ENCODE measurements at regions not wholly inside any gene's neighbourhood (a gene's known extent, or its start where the extent isn't known, plus 50 kb on each side); places are given as distances from the start of the nearest gene placed in this dataset.

DNA sequence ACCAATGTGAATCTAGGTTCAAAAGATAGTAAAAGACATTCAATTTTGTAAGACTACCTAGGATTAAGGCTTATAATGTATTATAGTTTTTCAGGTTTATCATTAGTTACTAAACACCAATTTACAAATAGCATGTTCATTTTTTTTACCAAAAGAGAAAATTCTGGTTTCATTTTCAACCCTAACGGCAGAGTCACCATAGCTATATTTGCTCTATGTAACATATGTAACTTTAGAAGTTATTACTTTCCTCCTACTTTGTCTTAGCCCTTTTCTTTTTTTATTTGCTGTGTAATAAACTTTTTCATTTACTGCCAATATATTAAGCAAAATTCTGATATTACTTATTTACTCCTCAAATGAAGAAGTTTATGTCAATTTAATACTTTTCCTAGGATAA, 639.6 kb downstream of the ARAP2 start:
- ChIA-PET POLR2A (no interaction called here), CTCF (no interaction called here)
- 24% methylated on average over 1 of the region's 1 CpG for WGBS (ENCODE audit: missing lambda C conversion rate)
- Histone ChIP-seq H3K4me3 (no peak overlapping the region), H3K4me2 (no peak overlapping the region), H3K27ac (no peak overlapping the region), H3K9me3 (no peaks in the 10 kb centered on the region), H3K4me1 (no peaks in the 10 kb centered on the region)
- DNase-seq (ENCODE audit: low read depth in 1 of 2, low spot score in 1 of 2) (no peak), ATAC-seq (no peak), FAIRE-seq (no peak)
- TF ChIP-seq FOSB (CRISPR knock-in tag; IDR thresholded peaks at IDR 0.05) = no peak
- TF ChIP-seq POLR2AphosphoS2 (conservative IDR thresholded peaks at IDR 0.05; ENCODE audit: low read length) = no peak
- TF ChIP-seq BHLHE40 (IDR thresholded peaks at IDR 0.05; ENCODE audit: low read depth, low read length) = no peak
- no peak for TF ChIP-seq NR3C1 (IDR thresholded peaks at IDR 0.05)
- TF ChIP-seq, protein P1, sequence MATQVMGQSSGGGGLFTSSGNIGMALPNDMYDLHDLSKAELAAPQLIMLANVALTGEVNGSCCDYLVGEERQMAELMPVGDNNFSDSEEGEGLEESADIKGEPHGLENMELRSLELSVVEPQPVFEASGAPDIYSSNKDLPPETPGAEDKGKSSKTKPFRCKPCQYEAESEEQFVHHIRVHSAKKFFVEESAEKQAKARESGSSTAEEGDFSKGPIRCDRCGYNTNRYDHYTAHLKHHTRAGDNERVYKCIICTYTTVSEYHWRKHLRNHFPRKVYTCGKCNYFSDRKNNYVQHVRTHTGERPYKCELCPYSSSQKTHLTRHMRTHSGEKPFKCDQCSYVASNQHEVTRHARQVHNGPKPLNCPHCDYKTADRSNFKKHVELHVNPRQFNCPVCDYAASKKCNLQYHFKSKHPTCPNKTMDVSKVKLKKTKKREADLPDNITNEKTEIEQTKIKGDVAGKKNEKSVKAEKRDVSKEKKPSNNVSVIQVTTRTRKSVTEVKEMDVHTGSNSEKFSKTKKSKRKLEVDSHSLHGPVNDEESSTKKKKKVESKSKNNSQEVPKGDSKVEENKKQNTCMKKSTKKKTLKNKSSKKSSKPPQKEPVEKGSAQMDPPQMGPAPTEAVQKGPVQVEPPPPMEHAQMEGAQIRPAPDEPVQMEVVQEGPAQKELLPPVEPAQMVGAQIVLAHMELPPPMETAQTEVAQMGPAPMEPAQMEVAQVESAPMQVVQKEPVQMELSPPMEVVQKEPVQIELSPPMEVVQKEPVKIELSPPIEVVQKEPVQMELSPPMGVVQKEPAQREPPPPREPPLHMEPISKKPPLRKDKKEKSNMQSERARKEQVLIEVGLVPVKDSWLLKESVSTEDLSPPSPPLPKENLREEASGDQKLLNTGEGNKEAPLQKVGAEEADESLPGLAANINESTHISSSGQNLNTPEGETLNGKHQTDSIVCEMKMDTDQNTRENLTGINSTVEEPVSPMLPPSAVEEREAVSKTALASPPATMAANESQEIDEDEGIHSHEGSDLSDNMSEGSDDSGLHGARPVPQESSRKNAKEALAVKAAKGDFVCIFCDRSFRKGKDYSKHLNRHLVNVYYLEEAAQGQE (IDR thresholded peaks at IDR 0.05) = no peak
- no peak for TF ChIP-seq MAZ (IDR thresholded peaks at IDR 0.05; ENCODE audit: borderline replicate concordance, low read depth, low read length)
- no peak for TF ChIP-seq EHF (CRISPR knock-in tag; IDR thresholded peaks at IDR 0.05)
- TF ChIP-seq MAFK (IDR thresholded peaks at IDR 0.05; ENCODE audit: partially characterized antibody) = no peak
- TF ChIP-seq TP53 (CRISPR knock-in tag; IDR thresholded peaks at IDR 0.05) = no peak
- no peak for TF ChIP-seq FOSL2 (IDR thresholded peaks at IDR 0.05)
- no peak for TF ChIP-seq FOSL2 (CRISPR knock-in tag; IDR thresholded peaks at IDR 0.05)

DNA sequence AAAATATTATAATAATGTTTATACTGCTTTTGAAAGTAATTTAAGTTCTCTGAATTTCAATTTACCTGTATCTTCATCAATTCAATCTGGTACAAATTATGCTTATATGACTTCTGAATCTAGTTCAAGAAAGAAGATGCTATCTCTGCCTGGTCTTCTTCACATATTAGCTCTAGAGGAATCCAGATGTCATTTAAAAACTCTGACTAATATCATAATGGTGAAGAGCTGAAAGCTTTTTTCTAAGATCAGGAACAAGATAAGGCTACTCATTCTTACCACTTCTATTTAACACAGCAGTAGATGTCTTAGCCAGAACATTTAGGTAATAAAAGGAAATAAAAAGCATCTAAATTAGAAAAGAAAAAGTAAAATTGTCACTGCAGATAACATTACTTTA, 636.1 kb downstream of the ARAP2 start:
- CTCF ChIA-PET = no interaction called here
- ATAC-seq (no peak), FAIRE-seq (no peak), DNase-seq (ENCODE audit: low read depth in 1 of 2, low spot score in 1 of 2) (no peak)
- H3K4me1 ChIP-seq = no peaks in the 10 kb centered on the region
- POLR2A ChIA-PET = no interaction called here
- no peak overlapping the region for H3K4me3 ChIP-seq
- H3K27ac ChIP-seq = no peak overlapping the region
- no peak for TF ChIP-seq CHD2 (IDR thresholded peaks at IDR 0.05; ENCODE audit: low read length, partially characterized antibody)
- no peak for TF ChIP-seq KDM5A (IDR thresholded peaks at IDR 0.05)
- no peak for TF ChIP-seq CEBPB (IDR thresholded peaks at IDR 0.05)
- no peak for TF ChIP-seq FOSL2 (IDR thresholded peaks at IDR 0.05)
- TF ChIP-seq FOSL2 (CRISPR knock-in tag; IDR thresholded peaks at IDR 0.05) = no peak
- TF ChIP-seq JUNB (IDR thresholded peaks at IDR 0.05) = no peak
- TF ChIP-seq, protein P2, sequence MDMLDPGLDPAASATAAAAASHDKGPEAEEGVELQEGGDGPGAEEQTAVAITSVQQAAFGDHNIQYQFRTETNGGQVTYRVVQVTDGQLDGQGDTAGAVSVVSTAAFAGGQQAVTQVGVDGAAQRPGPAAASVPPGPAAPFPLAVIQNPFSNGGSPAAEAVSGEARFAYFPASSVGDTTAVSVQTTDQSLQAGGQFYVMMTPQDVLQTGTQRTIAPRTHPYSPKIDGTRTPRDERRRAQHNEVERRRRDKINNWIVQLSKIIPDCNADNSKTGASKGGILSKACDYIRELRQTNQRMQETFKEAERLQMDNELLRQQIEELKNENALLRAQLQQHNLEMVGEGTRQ (IDR thresholded peaks at IDR 0.05) = no peak
- no peak for TF ChIP-seq JUN (IDR thresholded peaks at IDR 0.05)
- TF ChIP-seq NPAS2 (CRISPR knock-in tag; IDR thresholded peaks at IDR 0.05; ENCODE audit: borderline replicate concordance) = no peak
- no peak for TF ChIP-seq RCOR1 (IDR thresholded peaks at IDR 0.05; ENCODE audit: low read depth, low read length)
- TF ChIP-seq ZC3H11A (IDR thresholded peaks at IDR 0.05) = no peak
- TF ChIP-seq NR3C1 (IDR thresholded peaks at IDR 0.05) = no peak
- TF ChIP-seq, protein P3, sequence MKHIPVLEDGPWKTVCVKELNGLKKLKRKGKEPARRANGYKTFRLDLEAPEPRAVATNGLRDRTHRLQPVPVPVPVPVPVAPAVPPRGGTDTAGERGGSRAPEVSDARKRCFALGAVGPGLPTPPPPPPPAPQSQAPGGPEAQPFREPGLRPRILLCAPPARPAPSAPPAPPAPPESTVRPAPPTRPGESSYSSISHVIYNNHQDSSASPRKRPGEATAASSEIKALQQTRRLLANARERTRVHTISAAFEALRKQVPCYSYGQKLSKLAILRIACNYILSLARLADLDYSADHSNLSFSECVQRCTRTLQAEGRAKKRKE (CRISPR knock-in tag; IDR thresholded peaks at IDR 0.05; ENCODE audit: low read depth) = no peak
- no peak for TF ChIP-seq EHMT2 (IDR thresholded peaks at IDR 0.05; ENCODE audit: low read depth)
- TF ChIP-seq TFCP2L1 (CRISPR knock-in tag; IDR thresholded peaks at IDR 0.05) = no peak
- no peak for TF ChIP-seq NFE2L2 (conservative IDR thresholded peaks at IDR 0.05; ENCODE audit: low read length)
- no peak for TF ChIP-seq FOSB (CRISPR knock-in tag; IDR thresholded peaks at IDR 0.05)
- no peak for TF ChIP-seq MAFK (IDR thresholded peaks at IDR 0.05; ENCODE audit: partially characterized antibody)
- TF ChIP-seq, protein P1 (IDR thresholded peaks at IDR 0.05) = no peak
- TF ChIP-seq, protein P4, sequence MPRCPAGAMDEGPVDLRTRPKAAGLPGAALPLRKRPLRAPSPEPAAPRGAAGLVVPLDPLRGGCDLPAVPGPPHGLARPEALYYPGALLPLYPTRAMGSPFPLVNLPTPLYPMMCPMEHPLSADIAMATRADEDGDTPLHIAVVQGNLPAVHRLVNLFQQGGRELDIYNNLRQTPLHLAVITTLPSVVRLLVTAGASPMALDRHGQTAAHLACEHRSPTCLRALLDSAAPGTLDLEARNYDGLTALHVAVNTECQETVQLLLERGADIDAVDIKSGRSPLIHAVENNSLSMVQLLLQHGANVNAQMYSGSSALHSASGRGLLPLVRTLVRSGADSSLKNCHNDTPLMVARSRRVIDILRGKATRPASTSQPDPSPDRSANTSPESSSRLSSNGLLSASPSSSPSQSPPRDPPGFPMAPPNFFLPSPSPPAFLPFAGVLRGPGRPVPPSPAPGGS (IDR thresholded peaks at IDR 0.05) = no peak
- no peak for TF ChIP-seq ZFP36 (IDR thresholded peaks at IDR 0.05; ENCODE audit: borderline replicate concordance, partially characterized antibody)
- H3K4me2 ChIP-seq = no peak overlapping the region
- H3K9me3 ChIP-seq = no peaks in the 10 kb centered on the region
